DMS 273 (cell line): ENCODE measurements at regions not wholly inside any gene's neighbourhood (a gene's known extent, or its start where the extent isn't known, plus 50 kb on each side); places are given as distances from the start of the nearest gene placed in this dataset.

ENCODE experiments used
- DNase-seq: peaks from one replicate; lab custom pipeline; 2025; ENCODE audit not compliant: unreplicated experiment; lab: John Stamatoyannopoulos, UW

- DNase-seq = no peak
Measured at GRCh38 chr12:5376591-5377207, 55.2 kb upstream of the NTF3 start.

- no peak for DNase-seq
Measured at GRCh38 chr12:5377997-5378592, 53.8 kb upstream of the NTF3 start.

- DNase-seq = no peak
Measured at GRCh38 chr12:5379749-5380496, 52.0 kb upstream of the NTF3 start.
